ENCODE measurements at regions not wholly inside any gene's neighbourhood (a gene's known extent, or its start where the extent isn't known, plus 50 kb on each side); places are given as distances from the start of the nearest gene placed in this dataset.

GRCh38 chr13:48910686-48911085 lies 65.0 kb upstream of the FNDC3A start:
- TF ChIP-seq GATA2 (IDR thresholded peaks at IDR 0.05; ENCODE audit: low read depth, low read length) (no peak), GATA3 (IDR thresholded peaks at IDR 0.05; ENCODE audit: low read depth, low read length) (no peak)
